ENCODE measurements at regions not wholly inside any gene's neighbourhood (a gene's known extent, or its start where the extent isn't known, plus 50 kb on each side); places are given as distances from the start of the nearest gene placed in this dataset.

- no peak for TF ChIP-seq POLR2AphosphoS5 (IDR thresholded peaks at IDR 0.05)
- no peaks in the 10 kb centered on the region for H3K36me3 ChIP-seq
- 89 to 94% (median 92%) methylated on average over 12 to 19 of the region's 19 CpGs for whole genome bisulfite sequencing, 5 donors
- no peak overlapping the region for H3K4me3 ChIP-seq
- H3K9me3 ChIP-seq = peaks cover 0 to 51% (median 23%) of the 10 kb centered on the region in 4 donors
- intact Hi-C loops (cut with DNase I; ENCODE audit: low total_unique reads) = no loop called here
- H3K4me1 ChIP-seq = no peaks in the 10 kb centered on the region
- DNase-seq = no peak
- H3K27me3 ChIP-seq = no peaks in the 10 kb centered on the region
- no peak overlapping the region for H3K27ac ChIP-seq
Measured at GRCh38 chr5:24314106-24314505, 330.7 kb downstream of the CDH10 start.

- 68 to 84% (median 77%) methylated on average over 3 of the region's 3 CpGs for WGBS, 5 donors
- no peaks in the 10 kb centered on the region for H3K36me3 ChIP-seq
- DNase-seq = peak in 1 of 2 donors; percentile 21
- H3K27ac ChIP-seq = no peak overlapping the region
- no peaks in the 10 kb centered on the region for H3K4me1 ChIP-seq
- H3K4me3 ChIP-seq = no peak overlapping the region
- no peaks in the 10 kb centered on the region for H3K27me3 ChIP-seq
- H3K9me3 ChIP-seq = peaks cover 0 to 16% (median 4%) of the 10 kb centered on the region in 4 donors
- intact Hi-C loops (cut with DNase I; ENCODE audit: low total_unique reads) = no loop called here
- no peak for TF ChIP-seq POLR2A (IDR thresholded peaks at IDR 0.05)
- no peak for TF ChIP-seq EP300 (IDR thresholded peaks at IDR 0.05)
- TF ChIP-seq POLR2AphosphoS5 (IDR thresholded peaks at IDR 0.05) = no peak
- TF ChIP-seq CTCF (IDR thresholded peaks at IDR 0.05) = no peak
Measured at GRCh38 chr5:24320643-24321042, 324.1 kb downstream of the CDH10 start.

GRCh38 chr5:24325306-24325832 is 319.4 kb downstream of the CDH10 start:
- WGBS, 5 donors = 70 to 85% (median 76%) methylated on average over 1 of the region's 1 CpG
- TF ChIP-seq POLR2AphosphoS5 (IDR thresholded peaks at IDR 0.05) (no peak), CTCF (IDR thresholded peaks at IDR 0.05) (no peak), POLR2A (IDR thresholded peaks at IDR 0.05) (no peak), EP300 (IDR thresholded peaks at IDR 0.05) (no peak)
- H3K9me3 ChIP-seq = no peaks in the 10 kb centered on the region
- H3K36me3 ChIP-seq = no peaks in the 10 kb centered on the region
- no peak for DNase-seq
- H3K4me1 ChIP-seq = no peaks in the 10 kb centered on the region
- H3K4me3 ChIP-seq = no peak overlapping the region
- no peak overlapping the region for H3K27ac ChIP-seq
- H3K27me3 ChIP-seq = no peaks in the 10 kb centered on the region
- intact Hi-C loops (cut with DNase I; ENCODE audit: low total_unique reads) = no loop called here

- Histone ChIP-seq H3K36me3 (no peaks in the 10 kb centered on the region), H3K4me1 (no peaks in the 10 kb centered on the region), H3K9me3 (peaks cover 0 to 9% (median 0%) of the 10 kb centered on the region in 4 donors), H3K27ac (no peak overlapping the region), H3K4me3 (no peak overlapping the region), H3K27me3 (no peaks in the 10 kb centered on the region)
- intact Hi-C loops (cut with DNase I; ENCODE audit: low total_unique reads) = no loop called here
- peak in 1 of 2 donors; percentile 5 for DNase-seq
- TF ChIP-seq CTCF (IDR thresholded peaks at IDR 0.05) (no peak), POLR2AphosphoS5 (IDR thresholded peaks at IDR 0.05) (no peak)
Measured at GRCh38 chr5:24331531-24331930, 313.2 kb downstream of the CDH10 start.

GRCh38 chr5:24347158-24347557 is 297.6 kb downstream of the CDH10 start:
- WGBS, 5 donors = 63 to 75% (median 71%) methylated on average over 2 of the region's 2 CpGs
- intact Hi-C loops (cut with DNase I; ENCODE audit: low total_unique reads) = no loop called here
- Histone ChIP-seq H3K27ac (no peak overlapping the region), H3K4me3 (no peak overlapping the region), H3K4me1 (no peaks in the 10 kb centered on the region), H3K27me3 (no peaks in the 10 kb centered on the region), H3K9me3 (peaks cover 0 to 11% (median 6%) of the 10 kb centered on the region in 4 donors), H3K36me3 (no peaks in the 10 kb centered on the region)
- DNase-seq = no peak
- TF ChIP-seq CTCF (IDR thresholded peaks at IDR 0.05) (no peak), EP300 (IDR thresholded peaks at IDR 0.05) (no peak), POLR2AphosphoS5 (IDR thresholded peaks at IDR 0.05) (no peak)
